Endothelial cell (in vitro differentiated cells): ENCODE measurements at regions not wholly inside any gene's neighbourhood (a gene's known extent, or its start where the extent isn't known, plus 50 kb on each side); places are given as distances from the start of the nearest gene placed in this dataset.

Experiments
- DNase-seq: peaks from one replicate; pipeline ENCODE4 v3.0.0; 2021; ENCODE audit warnings: low spot score
- H3K27ac Mint-ChIP-seq: one replicate; pipeline ENCODE4 v1.8.0; 2021; ENCODE audit warnings: mixed read lengths, inconsistent platforms; ENCODE audit not compliant: unreplicated experiment
- H3K27me3 Mint-ChIP-seq: one replicate; pipeline ENCODE4 v1.8.0; 2021; ENCODE audit warnings: mild to moderate bottlenecking, moderate library complexity, mixed read lengths, inconsistent platforms; ENCODE audit not compliant: unreplicated experiment
- H3K36me3 Mint-ChIP-seq: one replicate; pipeline ENCODE4 v1.8.0; 2021; ENCODE audit warnings: mild to moderate bottlenecking, low read depth, mixed read lengths, inconsistent platforms; ENCODE audit not compliant: unreplicated experiment
- H3K4me1 Mint-ChIP-seq: one replicate; pipeline ENCODE4 v1.8.0; 2021; ENCODE audit warnings: mild to moderate bottlenecking, mixed read lengths, inconsistent platforms; ENCODE audit not compliant: unreplicated experiment
- H3K4me3 Mint-ChIP-seq: one replicate; pipeline ENCODE4 v1.8.0; 2021; ENCODE audit warnings: mild to moderate bottlenecking, mixed read lengths, inconsistent platforms; ENCODE audit not compliant: unreplicated experiment
- H3K9me3 Mint-ChIP-seq: one replicate; pipeline ENCODE4 v1.8.0; 2021; ENCODE audit warnings: mixed read lengths, inconsistent platforms; ENCODE audit not compliant: unreplicated experiment
- TF ChIP-seq, protein P1 (sequence below): fragments of 200-600 bp; sonication (generic); IDR thresholded peaks from one replicate; pipeline ENCODE4 v1.5.0; 2021; ENCODE audit warnings: antibody characterized with exemption; ENCODE audit not compliant: unreplicated experiment

DNA sequence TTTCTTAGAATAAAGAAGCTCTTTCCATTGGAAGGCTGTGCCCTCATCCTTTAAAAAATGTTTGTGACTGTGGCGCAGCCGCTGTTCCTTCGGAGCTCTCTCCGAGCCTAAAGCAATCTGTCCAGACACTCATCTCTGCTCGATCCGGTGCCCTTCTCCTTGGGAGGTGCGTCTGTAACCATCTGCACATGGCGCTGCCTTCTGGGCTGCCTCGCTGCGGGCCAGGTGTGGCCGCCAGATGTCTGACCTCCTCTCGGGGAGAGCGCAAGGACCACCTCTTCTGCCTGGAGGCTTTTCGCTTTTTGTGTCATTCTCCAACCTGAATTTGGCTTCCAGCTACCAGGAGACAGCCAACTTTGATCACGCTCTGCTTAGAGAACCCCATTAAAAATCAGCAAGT is 153.4 kb upstream of the PTCH1 start:
- TF ChIP-seq, protein P1, sequence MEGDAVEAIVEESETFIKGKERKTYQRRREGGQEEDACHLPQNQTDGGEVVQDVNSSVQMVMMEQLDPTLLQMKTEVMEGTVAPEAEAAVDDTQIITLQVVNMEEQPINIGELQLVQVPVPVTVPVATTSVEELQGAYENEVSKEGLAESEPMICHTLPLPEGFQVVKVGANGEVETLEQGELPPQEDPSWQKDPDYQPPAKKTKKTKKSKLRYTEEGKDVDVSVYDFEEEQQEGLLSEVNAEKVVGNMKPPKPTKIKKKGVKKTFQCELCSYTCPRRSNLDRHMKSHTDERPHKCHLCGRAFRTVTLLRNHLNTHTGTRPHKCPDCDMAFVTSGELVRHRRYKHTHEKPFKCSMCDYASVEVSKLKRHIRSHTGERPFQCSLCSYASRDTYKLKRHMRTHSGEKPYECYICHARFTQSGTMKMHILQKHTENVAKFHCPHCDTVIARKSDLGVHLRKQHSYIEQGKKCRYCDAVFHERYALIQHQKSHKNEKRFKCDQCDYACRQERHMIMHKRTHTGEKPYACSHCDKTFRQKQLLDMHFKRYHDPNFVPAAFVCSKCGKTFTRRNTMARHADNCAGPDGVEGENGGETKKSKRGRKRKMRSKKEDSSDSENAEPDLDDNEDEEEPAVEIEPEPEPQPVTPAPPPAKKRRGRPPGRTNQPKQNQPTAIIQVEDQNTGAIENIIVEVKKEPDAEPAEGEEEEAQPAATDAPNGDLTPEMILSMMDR: no peak
- no peak for DNase-seq
- Mint-ChIP-seq H3K9me3 (no peaks in the 10 kb centered on the region), H3K27ac (no peak overlapping the region), H3K4me3 (no peak overlapping the region), H3K36me3 (no peaks in the 10 kb centered on the region), H3K27me3 (no peaks in the 10 kb centered on the region), H3K4me1 (peaks cover 5% of the 10 kb centered on the region)

- no peak overlapping the region for H3K27ac Mint-ChIP-seq
Observed at GRCh38 chr9:95669253-95669652, 152.5 kb upstream of the PTCH1 start.

DNA sequence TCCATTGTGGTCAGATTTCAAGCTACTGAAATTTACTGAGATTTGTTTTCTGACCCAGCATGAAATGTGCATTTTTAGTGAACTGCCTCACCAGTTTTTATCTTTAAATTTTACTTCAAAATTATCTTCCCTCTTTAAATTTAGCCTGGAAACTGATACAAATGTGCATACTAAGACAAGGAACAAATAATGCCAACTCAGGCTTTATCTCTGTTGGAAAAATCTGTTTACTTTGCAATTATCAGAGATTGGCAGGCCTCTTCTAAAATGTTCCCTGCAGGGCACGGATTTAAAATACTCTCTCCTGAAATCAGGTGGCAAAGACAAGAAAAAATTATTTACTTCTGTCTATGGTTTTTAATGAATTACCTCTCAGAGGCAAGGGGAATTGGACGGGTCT is 151.0 kb upstream of the PTCH1 start:
- Mint-ChIP-seq H3K36me3 (no peaks in the 10 kb centered on the region), H3K27ac (no peak overlapping the region), H3K27me3 (no peaks in the 10 kb centered on the region), H3K4me1 (peaks cover 5% of the 10 kb centered on the region), H3K9me3 (no peaks in the 10 kb centered on the region), H3K4me3 (no peak overlapping the region)
- no peak for DNase-seq
- TF ChIP-seq, protein P1: no peak

More at GRCh38 chr9:95669253-95669652, 152.5 kb upstream of the PTCH1 start:
- H3K4me1 Mint-ChIP-seq: peaks cover 5% of the 10 kb centered on the region
- DNase-seq: no peak
- TF ChIP-seq, protein P1: no peak
- no peaks in the 10 kb centered on the region for H3K9me3 Mint-ChIP-seq
- H3K4me3 Mint-ChIP-seq: no peak overlapping the region
- no peaks in the 10 kb centered on the region for H3K36me3 Mint-ChIP-seq
- H3K27me3 Mint-ChIP-seq: no peaks in the 10 kb centered on the region

DNA sequence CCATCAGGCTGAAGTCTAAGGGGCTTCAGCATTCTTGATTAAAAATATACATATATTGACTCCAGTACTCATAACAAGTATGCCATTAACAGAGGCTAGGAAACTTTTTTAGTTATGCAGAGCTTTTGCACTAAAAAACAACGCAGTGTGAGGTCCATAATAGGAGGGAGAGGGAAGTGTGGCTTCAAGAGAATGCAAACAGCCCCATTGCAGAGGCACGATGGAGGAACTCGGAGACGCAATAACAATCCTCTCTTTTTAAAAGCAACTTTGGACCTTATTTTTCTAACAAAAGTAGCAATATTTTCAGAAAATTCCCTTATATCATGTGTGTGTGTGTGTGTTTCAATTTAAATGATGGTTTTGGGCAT is 150.0 kb upstream of the PTCH1 start:
- DNase-seq: no peak
- H3K27ac Mint-ChIP-seq: no peak overlapping the region
- H3K36me3 Mint-ChIP-seq: no peaks in the 10 kb centered on the region
- TF ChIP-seq, protein P1: no peak
- H3K9me3 Mint-ChIP-seq: no peaks in the 10 kb centered on the region
- H3K4me3 Mint-ChIP-seq: no peak overlapping the region
- H3K4me1 Mint-ChIP-seq: peaks cover 5% of the 10 kb centered on the region
- no peaks in the 10 kb centered on the region for H3K27me3 Mint-ChIP-seq

- no peaks in the 10 kb centered on the region for H3K36me3 Mint-ChIP-seq
- no peak overlapping the region for H3K27ac Mint-ChIP-seq
- no peak overlapping the region for H3K4me3 Mint-ChIP-seq
- DNase-seq: no peak
- no peaks in the 10 kb centered on the region for H3K9me3 Mint-ChIP-seq
- H3K4me1 Mint-ChIP-seq: peaks cover 5% of the 10 kb centered on the region
- no peaks in the 10 kb centered on the region for H3K27me3 Mint-ChIP-seq
- TF ChIP-seq, protein P1: no peak
Observed at GRCh38 chr9:95666096-95666784, 149.5 kb upstream of the PTCH1 start.
